ENCODE measurements at regions not wholly inside any gene's neighbourhood (a gene's known extent, or its start where the extent isn't known, plus 50 kb on each side); places are given as distances from the start of the nearest gene placed in this dataset.
"Not testable (repeated sequence)": the region's sequence is repeated elsewhere in the genome, so short reads cannot be mapped to it uniquely, and the experiment has no call there.

DNA sequence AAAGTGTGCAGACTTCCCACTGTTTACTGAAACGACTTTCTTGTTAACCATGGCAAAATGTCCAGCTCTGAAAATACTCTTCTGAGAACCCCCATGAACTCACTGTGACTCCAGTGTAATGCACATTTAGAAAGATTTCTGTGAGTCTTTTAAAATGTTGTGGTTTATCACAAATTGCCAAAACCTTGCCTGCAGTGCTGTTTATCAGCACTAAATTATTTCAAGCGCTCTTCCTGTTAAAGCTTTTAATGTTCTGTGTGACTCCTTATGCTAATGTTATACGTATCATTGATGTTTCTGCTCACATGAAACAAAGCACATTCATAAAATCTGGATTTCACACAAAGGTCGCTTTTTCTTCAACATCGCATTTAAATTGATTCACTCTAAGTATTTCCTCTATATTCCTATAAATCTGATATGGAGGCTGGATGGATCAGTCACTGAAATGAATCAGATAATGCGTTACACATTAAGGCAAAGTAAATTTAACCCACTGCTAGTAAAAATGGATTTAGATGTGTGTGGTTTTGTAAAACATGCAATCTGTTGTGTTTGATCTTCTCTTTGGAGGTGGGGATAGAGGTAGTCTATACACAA is 521.2 kb downstream of the NYAP2 start:
- DNase-seq: no peak

DNA sequence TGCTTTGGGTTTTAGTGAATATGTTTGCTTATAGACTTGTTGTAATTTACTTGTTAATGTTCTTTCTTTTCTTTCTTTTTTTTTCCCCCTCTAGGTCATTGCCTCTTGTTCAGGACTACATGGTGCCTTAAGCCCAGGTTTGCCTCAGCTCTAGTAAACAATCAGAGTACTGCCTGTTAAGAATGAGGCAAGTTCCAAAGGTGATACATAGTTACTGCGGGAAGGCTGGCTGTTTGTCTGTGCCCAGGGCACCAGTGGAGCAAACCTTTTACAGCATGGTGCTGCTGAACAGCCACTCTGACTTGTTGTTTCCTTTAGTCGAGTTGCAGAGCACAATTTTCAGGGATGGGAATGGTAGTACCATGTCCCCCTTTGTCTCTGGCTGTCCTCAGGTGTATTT is 517.2 kb downstream of the NYAP2 start:
- no peak for DNase-seq

DNA sequence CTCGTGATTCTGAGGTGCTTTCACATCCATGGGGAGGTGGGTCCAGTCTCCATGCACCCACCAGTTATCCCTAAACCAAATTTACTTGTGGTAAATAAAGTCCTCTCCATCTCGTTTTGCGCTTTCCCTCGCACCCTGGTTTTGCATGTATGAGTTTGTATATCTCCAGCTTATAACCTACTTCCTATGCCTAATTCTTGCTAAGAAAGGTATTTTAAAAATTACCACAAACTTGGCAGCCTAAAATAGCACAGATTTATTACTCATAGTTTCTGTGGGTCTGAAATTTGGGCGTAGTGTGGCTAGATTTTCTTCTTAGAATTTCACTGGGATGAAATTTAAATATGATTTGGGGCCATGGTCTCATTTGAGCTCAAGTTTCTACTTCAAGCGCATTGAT is 511.5 kb downstream of the NYAP2 start:
- DNase-seq: no peak

DNA sequence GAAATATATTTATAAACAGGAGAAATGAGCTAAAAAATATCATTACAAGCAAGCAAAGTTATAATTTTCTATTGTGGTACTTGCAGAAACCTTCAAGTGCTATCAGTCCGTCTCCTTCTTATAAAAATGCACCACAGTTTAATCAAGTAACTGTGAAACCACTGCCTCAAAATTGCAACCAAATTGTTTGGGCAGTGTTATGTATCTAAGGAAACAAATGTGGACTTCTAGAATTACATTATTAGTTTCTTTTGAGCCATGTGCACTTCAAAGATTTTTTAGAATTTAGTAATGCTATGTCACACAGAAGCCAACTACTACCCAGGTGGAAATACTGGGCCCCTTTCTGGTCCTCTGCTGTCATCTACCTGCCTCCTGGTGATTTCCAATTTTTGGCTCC is 495.6 kb downstream of the NYAP2 start:
- DNase-seq: peak; percentile 33

DNA sequence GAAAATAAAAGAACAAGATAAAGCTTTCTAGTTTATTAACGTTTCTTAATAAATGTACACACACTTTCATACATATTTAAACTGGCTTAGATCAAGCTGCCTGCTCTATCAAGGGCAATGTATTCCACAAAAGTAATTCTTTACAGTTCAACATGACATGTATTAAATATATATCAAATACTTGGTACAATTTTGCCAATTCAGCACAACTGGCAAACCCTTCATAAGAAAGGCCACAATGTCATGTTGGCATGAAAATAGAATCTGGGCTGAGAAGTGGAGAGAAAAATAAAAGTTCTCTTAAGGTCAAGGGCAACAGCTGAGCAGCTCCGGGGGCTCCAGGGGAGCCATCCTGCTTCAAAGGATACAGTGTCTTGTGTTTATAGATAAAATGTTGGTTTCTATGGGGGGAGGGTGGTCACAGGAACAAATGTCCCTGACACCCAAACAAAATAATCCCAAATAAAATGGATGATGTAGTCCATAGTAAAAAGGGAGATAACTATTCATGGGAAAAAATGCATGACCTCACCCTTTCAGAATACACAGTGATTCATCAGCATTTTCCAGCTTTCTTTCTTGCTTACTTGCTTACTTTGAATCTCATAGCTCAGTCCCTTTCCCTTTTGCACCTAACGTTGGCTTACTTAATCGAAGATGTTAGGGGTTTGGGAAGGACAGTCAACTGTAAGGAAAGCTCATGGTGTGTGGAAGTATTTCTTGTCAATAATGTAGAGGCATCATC is 494.9 kb downstream of the NYAP2 start:
- DNase-seq: peak; percentile 82

DNA sequence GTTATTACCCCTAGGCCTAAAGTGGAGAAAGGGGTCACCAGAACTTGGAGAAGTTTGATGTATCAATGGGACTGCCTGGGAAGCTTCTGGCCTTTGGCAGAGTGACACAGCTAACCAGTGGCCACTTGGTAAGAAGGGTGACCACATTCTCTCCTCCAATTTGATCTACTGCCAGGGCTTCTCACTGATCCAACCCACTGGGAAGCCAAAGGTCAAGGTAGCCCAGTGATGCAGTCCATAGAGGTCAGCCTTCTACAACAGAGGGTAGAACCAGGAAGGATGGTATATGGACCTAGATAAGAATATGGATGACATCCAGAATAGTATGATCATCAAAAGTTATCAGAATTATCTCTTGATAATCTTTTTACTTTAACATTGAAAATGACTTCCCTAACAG is 493.6 kb downstream of the NYAP2 start:
- no peak for DNase-seq

DNA sequence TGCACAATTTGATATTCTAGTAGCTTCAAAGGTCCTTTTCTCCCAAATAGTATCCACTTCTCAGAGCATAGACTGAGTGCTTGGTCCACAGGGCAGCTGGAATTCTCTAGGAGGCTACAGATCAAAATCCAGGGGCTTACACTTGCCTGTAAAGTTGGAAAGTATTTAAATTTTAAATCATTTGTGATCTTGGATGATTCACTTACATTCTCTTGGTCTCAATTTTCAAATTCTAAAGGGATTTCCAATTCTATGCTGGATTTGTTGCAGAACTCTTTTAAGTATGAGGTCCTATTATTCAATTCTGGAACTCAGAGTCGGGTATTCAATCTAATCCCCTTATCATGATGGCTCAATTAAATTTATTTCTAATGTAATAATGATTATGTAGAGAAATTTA is 492.3 kb downstream of the NYAP2 start:
- DNase-seq: no peak

DNA sequence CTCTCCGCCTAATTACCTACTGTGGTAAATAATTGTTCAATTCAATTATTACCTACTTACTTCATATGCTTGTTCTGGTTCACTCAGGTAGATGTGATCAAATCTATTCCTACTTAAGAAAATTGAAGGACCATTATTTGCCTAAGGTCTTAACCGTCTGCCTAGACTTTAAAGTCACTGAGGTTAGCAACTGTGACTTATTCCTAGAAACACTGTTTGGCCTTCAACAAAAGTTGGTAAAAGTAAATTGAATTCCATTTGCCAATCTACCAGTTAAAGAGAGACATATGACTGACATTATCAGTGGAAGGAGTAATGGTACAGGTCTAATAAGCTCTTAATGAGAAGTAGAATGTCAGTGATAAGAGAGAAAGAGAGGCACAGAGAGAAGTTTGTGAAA is 491.5 kb downstream of the NYAP2 start:
- no peak for DNase-seq

DNA sequence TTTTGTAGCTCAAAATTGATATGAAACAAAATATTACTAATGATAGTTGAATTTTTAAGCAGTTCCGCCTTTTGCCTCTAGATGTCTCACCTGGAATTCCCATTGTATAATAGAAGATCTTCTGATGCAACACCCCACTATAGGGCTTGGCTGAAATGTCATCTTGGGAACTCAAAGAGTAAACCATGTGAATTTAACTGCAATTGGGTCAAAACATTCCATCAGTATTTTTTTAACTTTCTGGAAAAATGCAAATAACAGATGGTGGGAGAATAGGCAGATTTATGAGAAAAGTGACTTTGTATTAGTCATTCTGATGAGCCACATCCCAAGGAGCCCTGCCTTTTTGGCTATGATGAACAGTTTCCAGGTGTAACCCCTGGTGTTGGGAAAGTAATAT is 489.9 kb downstream of the NYAP2 start:
- peak; percentile 95 for DNase-seq

DNA sequence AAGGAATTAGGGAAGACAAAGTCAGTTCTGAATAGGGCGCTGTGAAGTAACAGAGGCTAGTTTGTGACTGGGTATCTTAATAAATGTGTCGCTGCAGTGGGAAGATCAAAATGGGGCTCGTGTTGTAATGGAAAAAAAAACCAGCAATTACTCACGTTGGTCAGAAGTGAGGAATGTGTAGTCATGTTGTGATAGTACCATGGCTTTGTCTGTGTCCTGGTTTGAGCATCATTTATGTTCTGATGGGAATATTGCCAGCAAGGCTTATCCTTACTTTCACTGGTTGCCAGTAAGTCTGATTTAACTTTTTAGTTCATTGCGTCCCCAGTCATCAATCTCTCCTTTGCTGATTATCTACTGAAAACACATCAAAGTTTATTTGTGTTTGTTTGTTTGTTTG is 467.6 kb downstream of the NYAP2 start:
- DNase-seq: peak; percentile 4

DNA sequence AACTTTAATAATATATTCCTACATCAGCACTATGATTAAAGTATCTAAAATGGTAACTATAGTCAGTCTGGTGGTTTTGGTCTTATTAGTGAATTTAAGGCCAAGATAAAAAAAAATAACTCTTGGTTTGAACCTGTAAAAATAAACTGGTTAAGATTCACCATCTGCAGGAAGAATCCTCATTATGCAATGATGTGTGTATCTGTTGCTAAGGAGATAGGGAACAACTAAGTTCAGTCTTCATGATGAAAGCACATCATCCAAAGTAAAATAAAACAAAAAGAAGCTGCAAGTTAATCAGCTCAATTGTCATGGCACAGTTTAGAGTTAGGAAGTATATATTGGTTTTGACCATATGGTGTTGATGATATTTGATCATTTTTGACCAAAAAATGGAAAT is 466.0 kb downstream of the NYAP2 start:
- no peak for DNase-seq

DNA sequence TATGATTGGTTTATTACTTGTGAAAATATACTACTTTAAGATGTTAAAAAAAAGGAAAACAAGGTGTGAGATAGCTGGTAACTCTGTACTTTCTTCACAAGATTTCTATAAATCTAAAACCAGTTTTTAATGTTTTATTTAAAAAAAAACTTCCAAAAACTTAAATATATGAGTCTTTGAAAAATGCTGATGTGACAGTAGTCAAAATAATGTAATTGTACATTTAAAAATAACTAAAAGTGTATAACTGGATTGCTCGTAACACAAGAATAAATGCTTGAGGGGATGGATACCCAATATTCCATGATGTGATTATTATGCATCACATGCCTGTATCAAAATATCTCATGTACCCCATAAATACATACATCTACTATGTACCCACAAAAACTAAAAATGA is 464.9 kb downstream of the NYAP2 start:
- no peak for DNase-seq

DNA sequence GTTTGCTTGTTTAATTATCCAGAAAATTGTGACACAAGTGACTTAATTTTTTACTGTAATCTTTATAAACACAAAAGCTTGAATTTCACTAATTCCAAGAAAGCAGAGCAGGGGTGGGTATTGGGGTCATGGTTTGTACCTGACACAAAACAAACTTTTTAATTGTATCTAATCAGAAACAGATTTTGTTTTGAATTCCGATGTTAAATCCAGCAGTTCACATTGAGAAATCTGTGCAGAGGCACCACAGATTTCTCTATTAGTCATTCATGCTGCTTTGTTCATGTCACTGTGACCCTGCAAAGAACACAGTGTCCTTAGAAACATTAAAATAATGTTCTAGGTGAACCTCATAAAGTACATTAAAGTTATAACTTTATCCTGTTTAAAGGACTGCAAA is 443.4 kb downstream of the NYAP2 start:
- peak; percentile 12 for DNase-seq

DNA sequence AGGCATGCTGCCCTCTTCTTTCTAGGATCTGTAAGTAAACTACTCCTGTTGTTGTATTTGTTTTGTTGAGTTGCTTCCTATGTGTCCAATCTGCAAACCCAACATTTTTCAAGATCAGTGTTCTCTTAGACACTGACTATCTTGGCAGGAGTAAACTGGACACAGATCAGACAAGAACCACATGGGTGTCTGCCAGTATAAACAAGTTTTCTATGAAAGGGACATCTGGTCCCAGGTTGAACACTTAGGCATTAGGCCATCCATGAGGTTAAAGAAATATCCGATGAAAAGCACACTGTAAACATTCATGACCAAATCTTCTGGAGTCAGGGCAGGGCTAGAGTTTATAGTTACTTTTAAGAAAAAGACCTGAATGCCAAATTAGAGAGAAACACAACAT is 441.8 kb downstream of the NYAP2 start:
- no peak for DNase-seq

DNA sequence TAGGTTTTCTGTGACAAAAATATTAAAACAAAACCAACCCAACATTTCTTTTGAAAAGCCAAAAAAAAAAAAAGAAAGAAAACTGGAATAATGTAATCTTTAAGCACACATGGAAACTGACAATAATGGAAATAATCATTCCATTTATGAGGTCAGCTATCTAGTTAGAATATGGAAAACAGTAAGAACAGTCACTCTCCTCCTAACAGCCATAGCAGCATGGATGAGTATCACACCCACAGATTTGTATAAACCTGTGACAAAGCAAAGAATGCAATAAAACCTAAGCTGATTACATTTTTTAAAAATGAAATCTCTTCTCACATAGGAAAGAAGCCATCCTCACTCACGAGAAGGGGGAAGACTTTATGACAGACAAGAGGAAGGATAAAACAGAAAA is 437.8 kb downstream of the NYAP2 start:
- no peak for DNase-seq

DNA sequence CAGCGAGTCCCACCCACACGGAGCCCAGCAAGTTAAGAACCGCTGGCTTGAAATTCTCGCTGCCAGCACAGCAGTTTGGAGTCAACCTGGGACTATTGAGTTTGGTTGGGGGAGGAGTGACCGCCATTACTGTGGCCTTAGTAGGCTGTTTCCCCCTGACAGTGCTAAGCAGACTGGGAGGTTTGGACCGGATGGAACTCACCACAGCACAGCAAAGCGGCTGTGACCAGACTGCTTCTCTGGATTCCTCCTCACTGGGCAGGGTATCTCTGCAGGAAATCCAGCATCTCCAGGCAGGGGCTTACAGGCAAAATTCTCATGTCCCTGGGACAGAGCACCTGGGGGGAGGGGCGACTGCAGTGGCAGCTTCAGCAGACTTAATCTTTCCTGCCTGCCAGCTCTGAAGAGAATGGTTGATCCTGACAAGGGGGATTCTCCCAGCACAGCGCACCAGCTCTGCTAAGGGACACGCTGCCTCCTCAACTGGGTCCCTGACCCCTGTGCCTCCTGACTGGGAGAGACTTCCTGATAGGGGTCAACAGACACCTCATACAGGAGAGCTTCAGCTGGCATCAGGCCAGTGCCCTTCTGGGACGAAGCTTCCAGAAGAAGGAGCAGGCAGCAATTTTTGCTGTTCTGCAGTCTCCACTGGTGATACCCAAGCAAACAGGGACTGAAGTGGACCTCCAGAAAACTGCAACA is 425.4 kb downstream of the NYAP2 start:
- DNase-seq: no peak

DNA sequence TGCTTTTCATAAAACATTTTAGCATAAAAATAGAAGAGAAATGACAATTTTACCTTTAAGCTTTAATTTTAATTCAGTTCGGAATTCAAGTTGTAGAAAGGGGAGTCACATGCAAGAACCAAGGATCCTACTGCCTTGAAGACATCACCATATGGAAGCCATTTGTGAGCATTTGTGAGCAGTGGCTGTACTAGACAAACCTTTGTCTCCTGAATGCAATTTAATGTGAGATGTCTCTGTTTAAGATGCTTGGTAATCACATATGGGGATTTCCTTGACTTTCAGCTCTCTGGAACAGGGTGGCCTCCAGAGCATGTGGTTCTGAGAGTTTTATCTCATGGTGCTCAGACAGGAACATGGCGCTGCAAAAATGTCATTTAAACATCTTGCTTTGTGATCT is 421.8 kb downstream of the NYAP2 start:
- DNase-seq: no peak

DNA sequence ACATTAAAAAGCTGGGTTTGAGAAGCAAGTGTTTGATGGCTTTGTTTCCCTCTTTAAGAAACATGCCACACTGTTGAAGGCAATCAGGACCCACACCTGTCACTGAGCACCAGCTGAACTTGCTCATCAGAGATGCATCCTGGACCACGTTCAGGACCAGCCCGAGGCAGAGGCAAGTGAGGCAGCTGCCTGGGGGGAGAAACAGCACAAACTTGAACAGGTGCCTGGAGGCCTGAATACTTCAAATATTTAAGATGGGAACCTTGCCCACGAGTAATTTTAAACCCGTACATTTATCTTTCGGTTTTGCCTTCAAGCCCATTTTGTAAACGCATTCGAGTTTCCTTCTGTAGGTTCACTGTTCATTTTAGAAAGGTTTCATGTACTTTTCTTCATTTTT is 421.3 kb downstream of the NYAP2 start:
- DNase-seq: no peak

DNA sequence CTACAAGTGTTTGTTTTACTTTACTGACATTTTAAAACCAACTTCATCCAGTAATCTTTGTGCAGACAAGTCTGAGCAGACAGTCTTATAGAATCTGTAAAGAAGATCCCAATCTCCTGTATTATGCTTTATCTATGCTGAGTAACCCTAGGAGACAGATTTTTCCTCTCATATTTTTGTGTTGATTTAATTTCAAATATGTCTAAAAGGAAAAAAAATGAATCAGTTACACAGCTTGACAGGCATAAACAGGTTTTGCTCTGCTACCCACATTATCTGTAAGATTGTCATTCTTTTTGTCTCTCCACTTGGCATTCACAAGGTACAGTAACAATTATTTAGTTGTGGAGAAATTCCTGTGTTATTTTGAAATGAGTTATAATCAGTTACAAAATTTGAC is 415.0 kb downstream of the NYAP2 start:
- no peak for DNase-seq

DNA sequence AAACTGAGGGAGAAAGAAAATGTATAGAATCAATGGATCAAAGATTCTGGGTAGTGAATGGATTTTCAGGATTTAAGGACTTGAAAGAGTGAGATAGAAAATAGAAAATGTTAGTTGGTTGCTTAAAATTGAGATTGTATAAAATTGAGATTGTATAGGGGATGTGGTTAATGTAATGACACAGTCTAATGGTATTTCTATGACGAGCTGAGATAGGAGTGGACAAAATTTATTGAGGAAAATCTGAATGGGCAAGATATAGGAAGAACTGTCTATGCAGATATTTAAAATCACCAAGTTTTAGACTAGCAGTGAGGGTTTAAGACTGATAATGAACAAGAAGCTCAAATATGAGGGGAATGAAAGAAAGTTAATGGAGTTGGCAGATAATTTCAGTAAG is 406.6 kb downstream of the NYAP2 start:
- DNase-seq: no peak

DNA sequence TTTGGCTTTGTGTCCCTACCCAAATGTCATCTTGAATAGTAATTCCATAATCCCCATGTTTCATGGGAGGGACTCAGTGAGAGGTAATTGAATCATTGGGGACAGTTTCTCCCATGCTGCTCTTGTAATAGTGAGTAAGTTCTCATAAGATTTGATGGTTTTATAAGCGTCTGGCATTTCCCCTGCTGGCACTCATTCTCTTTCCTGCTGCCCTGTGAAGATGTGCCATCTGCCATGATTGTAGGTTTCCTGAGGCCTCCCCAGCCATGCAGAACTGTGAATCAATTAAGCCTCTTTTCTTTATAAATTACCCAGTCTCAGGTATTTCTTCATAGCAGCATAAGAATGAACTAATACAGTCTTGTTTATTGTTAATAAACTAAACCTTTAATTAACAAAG is 402.6 kb downstream of the NYAP2 start:
- DNase-seq: not testable (repeated sequence)

DNA sequence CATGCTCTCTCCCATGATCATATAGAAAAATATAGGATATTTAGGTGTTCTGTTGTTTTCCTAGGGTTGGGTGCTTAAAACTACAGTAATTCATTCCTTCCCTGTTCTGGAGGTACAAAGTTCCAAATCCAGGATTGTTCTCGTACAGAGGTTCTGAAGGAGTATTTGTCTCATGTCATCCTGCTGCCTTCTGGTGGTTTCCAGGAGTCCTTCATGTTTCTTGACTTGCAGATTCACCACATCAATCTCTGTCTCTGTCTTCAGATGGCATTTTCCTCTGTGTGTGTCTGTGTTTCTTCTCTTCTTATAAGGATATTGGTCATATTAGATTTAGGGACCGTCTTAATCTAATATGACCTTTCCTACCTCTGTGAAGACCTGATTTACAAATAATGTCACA is 397.9 kb downstream of the NYAP2 start:
- DNase-seq: no peak

DNA sequence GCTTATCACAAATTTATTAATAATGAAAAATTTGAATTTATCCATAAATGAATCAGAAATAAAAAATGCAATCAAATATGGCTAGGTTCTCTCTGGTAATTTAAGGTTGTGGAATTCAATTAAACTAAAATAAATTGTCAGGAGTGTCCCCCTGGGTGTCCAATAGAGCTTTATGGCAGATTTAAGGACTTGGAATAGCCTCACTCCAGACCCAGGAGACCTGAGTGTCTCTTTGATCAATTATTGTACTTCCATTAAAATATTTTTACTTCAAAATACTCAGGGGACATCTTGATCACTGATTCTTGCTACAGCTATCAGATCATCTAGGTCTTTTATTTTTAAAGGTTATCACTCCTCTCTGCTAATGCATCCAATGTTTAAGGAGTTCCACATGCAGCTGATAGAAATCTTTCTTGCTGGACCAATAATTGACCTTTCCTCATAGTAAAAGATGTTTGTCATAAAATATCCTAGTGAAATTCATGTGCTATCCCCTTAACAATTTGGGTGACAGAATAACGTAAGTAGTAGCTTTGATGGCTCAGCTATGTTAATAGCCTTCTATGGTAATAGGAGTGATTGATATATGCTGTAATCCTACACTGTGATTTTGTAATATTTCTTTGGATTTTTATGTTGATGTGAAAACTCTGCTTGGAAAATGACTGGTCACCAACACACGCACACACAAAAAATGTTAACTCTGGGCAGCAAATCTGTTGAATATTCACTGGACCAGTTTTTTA is 395.3 kb downstream of the NYAP2 start:
- no peak for DNase-seq

Data from fibroblast of skin of scalp (primary cell).